GM12878 (cell line): ENCODE measurements at regions not wholly inside any gene's neighbourhood (a gene's known extent, or its start where the extent isn't known, plus 50 kb on each side); places are given as distances from the start of the nearest gene placed in this dataset.

Source experiments
- ATAC-seq: fragments of 200-7000 bp; cut with Tn5 transposase; 3 replicates; pipeline ENCODE4 v1.9.1; 2020; ENCODE audit warnings: mild to moderate bottlenecking, moderate library complexity
- BruUV-seq: library from RNA; stranded (reverse); fragments of 400-500 nt; replicated peaks from 2 replicates; lab custom pipeline; 2021; lab: Mats Ljungman, UMichigan
- CTCF ChIA-PET: fragments of 300-600 bp; sonication (Branson Sonifier 250); formaldehyde crosslinking; extraction: SDS; loops from one replicate; lab custom pipeline; 2021; ENCODE audit warnings: inconsistent platforms; lab: Yijun Ruan, JAX
- POLR2A ChIA-PET: fragments of 350-600 bp; formaldehyde crosslinking; extraction: SDS; loops from one replicate; lab custom pipeline; 2021; ENCODE audit warnings: inconsistent platforms; lab: Charles Lee
- RAD21 ChIA-PET: fragments of 300-600 bp; sonication (Branson Sonifier 250); formaldehyde crosslinking; loops from one replicate; lab custom pipeline; 2023; ENCODE audit warnings: antibody characterized with exemption; ENCODE audit not compliant: unreplicated experiment; lab: Charles Lee
- SMC1A ChIA-PET: fragments of 300-600 bp; sonication (Branson Sonifier 250); formaldehyde crosslinking; loops from one replicate; lab custom pipeline; 2023; ENCODE audit not compliant: unreplicated experiment, uncharacterized antibody; lab: Charles Lee
- DNase-seq: peaks from one replicate; pipeline ENCODE4 v3.0.0-alpha.2; 2011; ENCODE audit warnings: low read depth, low spot score
- FAIRE-seq: peaks from 3 replicates; lab custom pipeline; 2011; peaks lifted over from hg19 to GRCh38; lab: Jason Lieb, UNC
- H2AFZ ChIP-seq: 2 replicates; pipeline ENCODE4 v1.6.0; 2011; ENCODE audit warnings: low read depth, low read length, control low read depth; ENCODE audit not compliant: control insufficient read depth
- H3K27ac ChIP-seq: 2 replicates; pipeline ENCODE4 v1.5.1; 2011; ENCODE audit warnings: control low read depth; ENCODE audit not compliant: control insufficient read depth, insufficient read depth
- H3K27me3 ChIP-seq, 2 experiments: replicated peaks in 1 of 2; 2 replicates each; pipeline versions ENCODE4 v1.6.0 to v1.6.1; 2011; ENCODE audit warnings: low read length in 1 of 2; ENCODE audit not compliant: control insufficient read depth in 2 of 2, insufficient read depth in 2 of 2
- H3K36me3 ChIP-seq, 2 experiments: 2 replicates each; pipeline ENCODE4 v1.5.1; 2011; ENCODE audit warnings: low read length in 1 of 2; ENCODE audit not compliant: control insufficient read depth in 2 of 2, insufficient read depth in 2 of 2
- H3K4me1 ChIP-seq: 2 replicates; pipeline ENCODE4 v1.6.1; 2011; ENCODE audit warnings: mild to moderate bottlenecking, low read length, moderate library complexity, mixed read lengths; ENCODE audit not compliant: control insufficient read depth, insufficient read depth
- H3K4me2 ChIP-seq: 2 replicates; pipeline ENCODE4 v1.6.0; 2011; ENCODE audit warnings: control low read depth; ENCODE audit not compliant: control insufficient read depth, insufficient read depth
- H3K4me3 ChIP-seq: fragments of 200-600 bp; sonication (generic); 2 replicates; pipeline ENCODE4 v1.5.1; 2016
- H3K79me2 ChIP-seq: 2 replicates; pipeline ENCODE4 v1.6.0; 2011; ENCODE audit warnings: low read length; ENCODE audit not compliant: control insufficient read depth, insufficient read depth
- H3K9ac ChIP-seq: 2 replicates; pipeline ENCODE4 v1.8.0; 2011; ENCODE audit warnings: low read length, control low read depth, mixed read lengths; ENCODE audit not compliant: control insufficient read depth, insufficient read depth
- H3K9me3 ChIP-seq: replicated peaks from 3 replicates; pipeline ENCODE4 v1.5.1; 2011; ENCODE audit warnings: mild to moderate bottlenecking, low read length; ENCODE audit not compliant: control insufficient read depth, insufficient read depth
- H4K20me1 ChIP-seq: 2 replicates; pipeline ENCODE4 v1.6.0; 2011; ENCODE audit not compliant: control insufficient read depth, insufficient read depth
- BCL11A ChIP-seq: IDR thresholded peaks from 2 replicates; pipeline ENCODE4 v1.6.1; 2011; ENCODE audit warnings: low read depth, low read length
- CBX3 ChIP-seq: fragments of 200-600 bp; sonication (generic); IDR thresholded peaks from 2 replicates; pipeline ENCODE4 v1.6.1; 2016; ENCODE audit warnings: low read depth, borderline replicate concordance
- CBX5 ChIP-seq: sonication (generic); IDR thresholded peaks from 2 replicates; pipeline ENCODE4 v1.6.1; 2016; ENCODE audit warnings: low read depth, moderate library complexity, mild to moderate bottlenecking, inconsistent platforms
- CEBPB ChIP-seq, 2 experiments: fragments of 150-350 bp in 1 of 2; IDR thresholded peaks; 2 replicates each; pipeline ENCODE4 v1.6.1; 2012 to 2014; ENCODE audit warnings: low read depth in 2 of 2, low read length in 2 of 2, borderline replicate concordance in 1 of 2, inconsistent platforms in 1 of 2
- DPF2 ChIP-seq: fragments of 450-650 bp; IDR thresholded peaks from 2 replicates; pipeline ENCODE4 v1.6.1; 2017; ENCODE audit warnings: mild to moderate bottlenecking
- ETV6 ChIP-seq, 2 experiments: fragments of 450-650 bp in 1 of 2; IDR thresholded peaks in 1 of 2; conservative IDR thresholded peaks in 1 of 2; 2 replicates each; pipeline ENCODE4 v1.6.1; 2014; ENCODE audit warnings: antibody characterized with exemption in 1 of 2, borderline replicate concordance in 1 of 2, low read depth in 1 of 2, mild to moderate bottlenecking in 1 of 2, moderate library complexity in 1 of 2
- IRF4 ChIP-seq: IDR thresholded peaks from 2 replicates; pipeline ENCODE4 v1.6.1; 2011; ENCODE audit warnings: low read depth, low read length
- IRF5 ChIP-seq: fragments of 450-650 bp; IDR thresholded peaks from 2 replicates; pipeline ENCODE4 v1.6.1; 2017; ENCODE audit warnings: borderline replicate concordance
- NBN ChIP-seq: fragments of 450-650 bp; IDR thresholded peaks from 2 replicates; pipeline ENCODE4 v1.6.1; 2016
- NKRF ChIP-seq: fragments of 450-650 bp; conservative IDR thresholded peaks from 2 replicates; pipeline ENCODE4 v1.6.1; 2017; ENCODE audit warnings: mild to moderate bottlenecking, moderate library complexity
- NR2C1 ChIP-seq: fragments of 450-650 bp; IDR thresholded peaks from 2 replicates; pipeline ENCODE4 v1.6.1; 2017; ENCODE audit warnings: antibody characterized with exemption, mild to moderate bottlenecking, moderate library complexity
- NRF1 ChIP-seq: conservative IDR thresholded peaks from 2 replicates; pipeline ENCODE4 v1.6.1; 2011; ENCODE audit warnings: mild to moderate bottlenecking, low read depth, low read length, improper control_type of control experiment
- TARDBP ChIP-seq: IDR thresholded peaks from 2 replicates; pipeline ENCODE4 v1.6.1; 2016; ENCODE audit warnings: borderline replicate concordance
- ZNF592 ChIP-seq: fragments of 450-650 bp; IDR thresholded peaks from 2 replicates; pipeline ENCODE4 v1.6.1; 2017; ENCODE audit warnings: mild to moderate bottlenecking, moderate library complexity
- WGBS: methylation state at CpG from one replicate; pipeline ENCODE4 v1.1.6; 2016; ENCODE audit warnings: low lambda C conversion rate; ENCODE audit not compliant: insufficient replicate concordance, insufficient coverage; ENCODE audit errors: missing lambda C conversion rate; 5-methylcytosine and 5-hydroxymethylcytosine counted together
- in situ Hi-C: fragments of 300-500 bp; cut with MboI; formaldehyde crosslinking; loops from 9 replicates; pipeline ENCODE4 v1.14.3; 2018; ENCODE audit warnings: mixed read lengths
- intact Hi-C: fragments of 100-400 bp; cut with micrococcal nuclease; formaldehyde crosslinking; loops from one replicate; pipeline ENCODE4 v1.14.2; 2022; ENCODE audit not compliant: unreplicated experiment

- ATAC-seq (no peak), FAIRE-seq (no peak), DNase-seq (no peak)
- no peak overlapping the region for H3K27ac ChIP-seq
- no peaks in the 10 kb centered on the region for H4K20me1 ChIP-seq
- H3K9me3 ChIP-seq, result no peaks in the 10 kb centered on the region
- no peak overlapping the region for H3K4me2 ChIP-seq
- CTCF ChIA-PET, result no interaction called here
- H3K4me1 ChIP-seq, result no peaks in the 10 kb centered on the region
- RAD21 ChIA-PET, result no interaction called here
- H3K27me3 ChIP-seq, result peaks cover 0 to under 1% of the 10 kb centered on the region in 2 experiments; a peak in 1 of 4 replicates
- no peak overlapping the region for H3K4me3 ChIP-seq
- no peaks in the 10 kb centered on the region for H3K79me2 ChIP-seq
- no peaks in the 10 kb centered on the region for H3K36me3 ChIP-seq
- 0% methylated on average over 3 of the region's 3 CpGs for WGBS
- no TSS peak for BruUV-seq
- H3K9ac ChIP-seq, result no peak overlapping the region
- H2AFZ ChIP-seq, result no peak overlapping the region
- POLR2A ChIA-PET, result no interaction called here
- SMC1A ChIA-PET, result no interaction called here
- intact Hi-C loops, result no loop called here
- in situ Hi-C loops, result no loop called here
- TF ChIP-seq NKRF (no peak), ZNF592 (no peak), CBX3 (no peak), DPF2 (no peak), IRF4 (no peak), CBX5 (no peak), IRF5 (no peak), TARDBP (no peak), NBN (no peak), NR2C1 (no peak), NRF1 (no peak), BCL11A (no peak), ETV6 (conservative IDR thresholded peaks at IDR 0.05 in 1 of 2, IDR thresholded peaks at IDR 0.05 in 1 of 2; ENCODE audit: borderline replicate concordance in 1 of 2, low read depth in 1 of 2) (no peak), CEBPB (IDR thresholded peaks at IDR 0.05; ENCODE audit: borderline replicate concordance in 1 of 2, low read depth in 2 of 2, low read length in 2 of 2) (no peak)
These were observed 254.2 kb downstream of the SYK start for GRCh38 chr9:91055845-91056244.
